Hindlimb muscle (tissue), 1 donor: ENCODE measurements at regions not wholly inside any gene's neighbourhood (a gene's known extent, or its start where the extent isn't known, plus 50 kb on each side); places are given as distances from the start of the nearest gene placed in this dataset.
A peak's percentile ranks its signal among the peaks of the same experiment; 100 is the strongest.

Experiments
- DNase-seq: peaks from one replicate; pipeline ENCODE4 v3.0.0-alpha.2; 2013

- no peak for DNase-seq
Observed at GRCh38 chr6:163825033-163825432, 410.5 kb downstream of the QKI start.

- no peak for DNase-seq
Observed at GRCh38 chr6:163823577-163823976, 409.1 kb downstream of the QKI start.

GRCh38 chr6:163820745-163821458, 406.4 kb downstream of the QKI start:
- no peak for DNase-seq

DNA sequence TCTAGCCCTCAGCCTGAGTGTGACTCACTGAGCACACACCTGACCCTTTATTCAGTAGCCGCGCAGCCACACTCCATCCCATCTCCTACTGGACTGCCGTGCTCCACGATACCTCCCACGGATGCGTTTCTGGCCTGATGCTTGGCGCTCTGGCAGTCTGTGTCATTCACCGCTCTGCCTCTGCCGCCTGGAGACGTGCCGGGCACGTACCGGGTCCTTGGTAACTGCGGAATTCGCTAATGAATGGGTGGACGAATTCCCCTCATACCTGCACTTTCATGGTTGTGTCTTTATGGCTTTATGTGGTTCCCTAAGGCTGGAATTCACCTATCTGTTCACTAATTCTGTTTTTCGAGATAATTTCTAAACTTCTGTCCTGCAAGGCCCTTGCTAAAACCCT, 405.7 kb downstream of the QKI start:
- DNase-seq, result no peak

DNA sequence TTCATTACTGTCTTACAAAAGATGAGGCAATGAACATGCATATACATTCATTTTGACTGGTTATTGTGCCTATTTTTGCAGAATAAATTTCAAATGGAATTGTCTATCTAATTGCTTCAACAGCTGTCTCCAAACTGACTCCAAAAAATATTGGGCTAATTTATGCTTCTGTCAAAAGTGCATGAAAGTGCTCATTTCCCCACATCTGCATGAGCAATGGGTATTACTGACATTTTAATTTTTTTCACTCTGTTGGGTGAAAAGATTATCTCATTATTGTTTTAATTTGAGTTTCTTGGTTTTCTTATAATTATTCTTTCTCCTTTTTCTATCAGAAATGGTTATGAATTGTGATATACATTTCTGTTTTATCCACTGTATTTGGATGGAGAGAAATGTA, 404.2 kb downstream of the QKI start:
- DNase-seq, result no peak

DNA sequence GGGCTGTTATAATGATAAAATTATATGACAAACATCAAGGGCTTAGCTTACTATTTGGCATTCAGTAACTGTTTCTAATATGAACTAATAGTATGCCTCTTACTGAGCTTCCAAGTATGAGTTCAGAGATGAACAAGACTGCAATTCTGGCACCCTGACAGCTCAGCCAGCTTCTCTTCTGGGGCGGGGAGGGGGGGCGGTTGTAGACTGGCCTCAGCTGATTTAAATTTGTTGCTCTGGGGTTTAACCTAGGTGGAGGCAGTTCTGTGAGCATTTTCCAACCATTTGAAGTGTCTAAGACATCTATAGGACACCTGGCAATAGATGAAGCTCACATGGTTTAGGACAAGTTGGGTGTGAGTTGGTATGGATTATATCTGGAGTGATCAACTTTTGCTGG, 401.9 kb downstream of the QKI start:
- DNase-seq, result no peak

DNA sequence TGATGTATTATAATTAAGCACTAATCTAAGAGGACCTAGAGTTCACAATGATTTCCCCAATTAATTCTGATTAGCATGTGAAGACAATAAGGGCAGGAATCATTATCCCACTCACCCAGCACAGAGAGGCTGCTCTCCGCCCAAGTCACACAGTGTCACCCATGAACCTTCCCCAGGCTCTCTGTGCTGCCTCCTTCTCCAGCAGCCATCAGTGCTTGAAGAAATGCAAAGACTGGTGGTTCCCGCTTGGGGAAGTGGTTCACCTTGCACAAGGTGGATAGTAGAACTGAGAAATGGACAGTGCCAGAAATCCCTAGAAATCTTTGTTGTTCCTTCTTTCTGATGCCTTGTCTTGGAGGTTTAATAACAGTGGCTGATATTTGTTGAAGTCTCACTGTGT, 401.3 kb downstream of the QKI start:
- no peak for DNase-seq

GRCh38 chr6:163814494-163815364, 400.2 kb downstream of the QKI start:
- peak; percentile 35 for DNase-seq

- no peak for DNase-seq
Observed at GRCh38 chr6:163813979-163814493, 399.5 kb downstream of the QKI start.

DNA sequence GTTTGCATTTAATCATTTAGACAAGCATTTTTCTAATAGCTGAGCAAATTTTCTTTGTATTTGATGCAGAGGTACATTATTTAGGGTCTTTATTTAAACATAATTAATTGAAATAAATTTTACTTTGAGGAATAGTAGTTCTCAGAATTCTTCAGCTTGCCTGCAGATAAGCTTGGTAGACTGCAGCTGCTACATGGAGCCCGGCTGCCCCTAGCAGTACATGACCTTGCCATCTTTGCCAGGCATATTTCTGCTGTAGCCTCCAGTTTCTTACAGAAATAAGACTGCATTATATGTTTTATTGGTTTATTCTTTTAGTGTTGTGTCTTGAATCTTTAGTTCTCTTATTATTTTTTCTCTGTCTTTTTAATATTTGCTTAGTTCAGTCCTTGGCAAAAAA, 396.8 kb downstream of the QKI start:
- no peak for DNase-seq

- no peak for DNase-seq
Observed at GRCh38 chr6:163809364-163809763, 394.8 kb downstream of the QKI start.

GRCh38 chr6:163808871-163809270, 394.4 kb downstream of the QKI start:
- no peak for DNase-seq

- no peak for DNase-seq
Observed at GRCh38 chr6:163808231-163808630, 393.7 kb downstream of the QKI start.

DNA sequence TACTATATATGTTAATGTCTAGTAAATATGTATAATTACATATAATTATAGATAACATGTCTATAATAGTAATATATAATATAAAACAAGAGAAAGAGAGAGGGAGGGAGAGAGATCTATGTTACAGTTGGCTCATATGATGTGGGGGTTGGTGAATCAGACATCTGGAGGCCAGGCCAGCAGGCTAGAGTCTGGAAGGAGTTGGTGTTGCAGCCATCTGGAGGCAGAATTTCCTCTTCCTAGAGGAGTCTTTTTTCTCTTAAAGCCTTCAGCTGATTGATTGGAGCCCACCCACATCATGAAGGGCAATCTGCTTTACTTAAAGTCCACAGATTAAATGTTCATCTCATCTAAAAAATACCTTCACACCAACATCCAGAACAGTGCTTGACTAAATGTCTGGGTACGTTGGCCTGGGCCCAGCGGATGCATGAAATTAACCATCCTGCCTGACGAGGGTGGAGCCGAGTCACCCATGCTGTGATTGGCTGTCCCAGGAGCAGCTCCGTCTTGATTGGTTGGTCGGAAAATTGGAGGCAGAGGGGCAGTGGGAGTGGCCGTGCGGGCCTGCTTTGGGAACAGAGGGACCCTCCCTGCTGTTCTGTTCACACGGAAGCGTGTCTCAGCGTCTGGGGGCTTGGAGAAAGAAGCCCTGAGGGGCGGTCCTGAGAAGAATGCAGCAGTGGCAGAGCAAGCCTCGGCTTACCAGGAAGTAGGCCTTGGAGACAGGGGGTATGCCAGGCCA, 392.4 kb downstream of the QKI start:
- DNase-seq, result no peak

- no peak for DNase-seq
Observed at GRCh38 chr6:163804991-163805390, 390.5 kb downstream of the QKI start.

DNA sequence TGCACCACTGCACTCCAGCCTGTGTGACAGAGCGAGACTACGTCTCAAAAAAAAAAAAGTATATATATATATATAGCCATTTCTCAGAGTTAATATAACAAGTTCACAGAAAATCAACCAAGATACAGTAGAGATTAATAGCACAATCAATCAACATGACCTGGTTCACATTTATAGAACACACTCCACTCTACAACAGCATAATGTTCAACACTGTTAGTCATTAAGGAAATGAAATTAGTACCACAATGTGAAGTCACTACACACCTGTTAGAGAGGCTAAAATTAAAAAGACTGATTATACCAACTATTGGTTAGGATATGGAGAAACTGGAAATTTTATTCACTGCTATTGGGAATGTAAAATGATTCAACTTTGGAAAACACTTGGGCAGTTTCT, 387.7 kb downstream of the QKI start:
- DNase-seq, result no peak

GRCh38 chr6:163797296-163797845, 382.9 kb downstream of the QKI start:
- no peak for DNase-seq

DNA sequence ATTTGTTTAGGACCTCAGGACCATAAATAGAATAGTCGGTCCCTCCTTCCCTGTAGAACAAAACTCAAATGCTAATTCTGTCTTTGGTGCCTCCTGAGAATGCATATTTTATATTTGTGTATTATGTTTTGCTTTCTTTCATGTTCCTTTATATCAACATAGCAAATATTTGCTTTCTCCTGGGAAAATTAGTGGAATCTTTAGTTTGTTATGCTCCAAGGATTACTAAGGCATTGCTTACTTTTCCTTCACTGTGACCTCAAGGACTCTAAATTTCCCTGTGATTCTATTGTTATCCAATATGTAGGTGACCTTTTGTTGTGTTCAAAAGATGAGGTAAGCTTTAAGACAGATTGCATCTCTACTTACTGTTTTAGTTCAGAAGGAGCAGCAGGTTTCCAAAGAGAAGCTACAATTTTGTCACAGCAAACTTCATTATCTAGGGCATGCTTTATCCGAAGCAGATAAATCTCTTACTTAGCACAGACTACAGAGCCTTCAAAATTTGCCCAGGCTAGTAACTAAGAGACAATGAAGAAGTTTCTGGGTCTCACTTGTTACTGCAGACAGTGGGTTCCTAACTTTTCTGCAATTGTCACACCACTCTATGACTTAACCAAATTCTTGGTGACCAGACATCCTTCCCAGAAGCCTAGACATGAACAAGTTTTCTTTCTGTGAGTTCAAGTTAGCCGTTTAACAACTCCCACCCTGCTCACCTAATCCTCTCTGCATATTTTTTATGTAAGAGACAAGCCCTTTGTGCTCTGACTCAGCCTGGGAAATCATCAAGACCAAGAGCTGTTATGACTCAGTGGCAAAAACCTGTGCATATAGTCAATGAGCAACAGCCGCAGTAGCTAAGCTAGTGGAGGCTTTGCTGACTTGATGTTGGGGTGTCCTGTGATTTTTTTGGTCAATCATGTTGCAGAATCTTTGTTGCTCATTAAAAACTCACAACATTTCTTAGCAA, 378.8 kb downstream of the QKI start:
- DNase-seq, result no peak

GRCh38 chr6:163790266-163790840, 375.8 kb downstream of the QKI start:
- peak; percentile 83 for DNase-seq

- DNase-seq, result no peak
Observed at GRCh38 chr6:163789199-163789810, 374.8 kb downstream of the QKI start.
